SHP77 (cell line): ENCODE measurements at regions not wholly inside any gene's neighbourhood (a gene's known extent, or its start where the extent isn't known, plus 50 kb on each side); places are given as distances from the start of the nearest gene placed in this dataset.

ENCODE experiments used
- DNase-seq, 2 experiments: peaks; one replicate each; lab custom pipeline; 2025; lab: John Stamatoyannopoulos, UW

GRCh38 chr16:51430716-51431369 is 279.8 kb upstream of the SALL1 start:
- no peak for DNase-seq

DNA sequence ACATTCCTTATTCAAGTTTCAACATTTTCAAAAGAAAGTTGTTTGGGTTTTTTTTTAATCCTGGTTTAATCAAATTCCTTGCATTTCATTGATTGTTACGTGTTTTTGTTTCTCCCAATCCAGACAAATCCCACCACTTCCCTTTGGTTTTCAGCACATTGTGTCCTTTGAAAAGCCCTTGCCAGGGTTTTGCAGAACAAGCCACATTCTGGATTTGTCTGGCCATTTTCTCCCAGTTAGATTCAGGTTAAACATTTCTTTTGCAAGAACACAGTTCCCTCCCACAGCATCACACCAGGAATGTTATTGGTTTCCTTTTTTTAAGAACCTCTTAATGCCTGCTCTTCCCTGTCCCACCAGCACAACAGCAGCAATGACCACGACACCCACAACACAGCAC is 278.0 kb upstream of the SALL1 start:
- no peak for DNase-seq

- no peak for DNase-seq
These were observed 276.0 kb upstream of the SALL1 start for GRCh38 chr16:51427085-51427484.

- DNase-seq, result no peak
These were observed 275.2 kb upstream of the SALL1 start for GRCh38 chr16:51426276-51426675.

- DNase-seq, result no peak
These were observed 269.2 kb upstream of the SALL1 start for GRCh38 chr16:51420247-51420646.

- DNase-seq, result no peak
These were observed 268.7 kb upstream of the SALL1 start for GRCh38 chr16:51419768-51420167.

DNA sequence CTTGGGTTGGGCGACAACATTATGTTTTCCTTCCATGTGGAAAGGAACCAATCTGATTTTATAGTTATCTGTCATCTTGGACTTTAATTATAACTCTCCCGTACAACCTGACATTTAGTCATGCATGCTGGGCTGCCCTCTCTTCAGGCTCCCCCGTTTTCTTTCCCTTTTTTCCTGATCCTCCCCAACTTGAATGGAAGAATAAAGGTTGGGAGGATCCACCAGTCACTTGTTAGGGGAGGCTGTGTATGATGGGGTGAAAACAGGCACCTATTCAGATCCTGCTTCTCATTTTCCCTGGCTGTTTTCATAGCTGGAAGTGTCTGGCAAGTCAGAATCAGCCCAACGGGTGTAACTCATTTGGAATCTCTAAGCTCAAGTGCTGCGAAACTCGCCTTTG is 267.2 kb upstream of the SALL1 start:
- no peak for DNase-seq

GRCh38 chr16:51416926-51417325 is 265.9 kb upstream of the SALL1 start:
- no peak for DNase-seq

DNA sequence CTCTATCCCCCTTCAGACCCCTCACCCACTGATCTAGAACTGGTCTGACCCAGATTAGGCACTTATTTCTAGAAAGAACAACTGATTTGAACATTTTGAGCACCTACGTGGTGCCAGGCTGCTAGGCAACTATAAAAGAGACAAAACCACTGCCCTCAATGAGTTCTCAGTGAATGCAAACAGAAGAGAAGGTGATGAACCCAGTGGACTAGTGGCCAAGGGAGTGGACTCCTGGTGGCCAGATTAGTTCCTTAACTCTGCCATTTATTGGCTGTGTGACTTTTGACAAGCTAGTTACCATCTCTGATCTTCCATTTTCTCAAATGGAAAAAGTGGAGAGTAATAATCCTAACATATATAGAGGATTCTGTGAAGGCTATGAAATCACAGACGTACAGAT is 259.1 kb upstream of the SALL1 start:
- no peak for DNase-seq

- DNase-seq, result no peak
These were observed 258.1 kb upstream of the SALL1 start for GRCh38 chr16:51409001-51409675.

- DNase-seq, result no peak
These were observed 257.3 kb upstream of the SALL1 start for GRCh38 chr16:51408357-51408756.

DNA sequence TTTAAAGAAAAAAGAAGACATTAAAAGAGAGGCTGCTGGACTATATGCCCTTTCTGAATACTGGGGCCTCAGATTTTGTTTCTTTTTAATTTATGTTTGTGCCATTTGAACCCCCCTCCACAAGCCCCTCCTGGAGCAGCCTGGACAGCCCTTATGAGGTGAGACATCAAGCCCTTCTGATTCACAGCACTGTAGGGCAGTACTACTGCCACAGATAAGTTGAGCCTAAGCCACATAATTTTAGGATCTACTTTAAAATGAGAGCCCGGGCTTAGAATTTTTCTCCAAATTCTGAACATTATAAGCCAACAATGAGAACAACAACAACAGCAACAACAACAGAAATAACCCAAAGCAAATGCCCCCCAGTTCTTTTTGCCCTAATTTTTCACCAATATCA is 256.9 kb upstream of the SALL1 start:
- DNase-seq, result no peak

- no peak for DNase-seq
These were observed 256.1 kb upstream of the SALL1 start for GRCh38 chr16:51407199-51407598.

GRCh38 chr16:51405361-51405760 is 254.3 kb upstream of the SALL1 start:
- DNase-seq, result no peak

DNA sequence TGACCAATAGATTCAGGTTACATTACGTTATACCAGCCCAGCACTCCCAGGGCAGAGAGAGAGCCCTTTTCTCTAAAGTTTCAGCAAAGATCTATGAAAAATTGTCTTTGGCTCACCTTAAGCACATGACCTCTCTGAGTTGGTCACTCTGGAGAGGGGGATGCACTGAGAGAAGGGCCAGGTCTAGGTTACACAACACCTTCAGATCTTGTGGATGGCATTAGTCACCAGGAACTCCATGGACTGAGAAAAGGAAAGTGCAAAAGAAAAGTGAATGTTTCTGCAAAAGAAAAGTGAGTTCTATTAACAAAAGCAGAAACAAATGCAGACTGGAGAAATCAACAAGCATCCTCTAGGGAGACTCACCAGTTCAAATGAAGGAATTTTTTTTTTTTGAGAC is 253.3 kb upstream of the SALL1 start:
- DNase-seq, result no peak

DNA sequence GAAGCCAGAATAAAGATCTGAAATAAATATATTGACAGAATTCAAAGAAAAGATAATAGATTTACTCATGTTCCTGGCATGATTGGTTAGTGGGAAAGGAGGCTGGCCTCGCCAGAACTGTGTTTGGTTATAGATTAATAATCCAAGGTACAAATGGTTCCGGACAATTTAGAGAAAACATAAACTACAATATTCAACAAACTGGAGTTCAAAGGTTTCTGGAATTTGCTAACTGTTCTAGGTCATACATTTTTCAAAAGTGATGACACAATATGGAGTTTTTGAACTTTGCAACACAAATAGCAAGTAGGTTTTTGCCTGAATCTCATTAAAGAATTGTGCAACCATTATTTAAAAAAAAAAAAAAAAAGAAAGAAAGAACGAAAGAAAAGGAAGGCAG is 251.7 kb upstream of the SALL1 start:
- DNase-seq, result no peak

- no peak for DNase-seq
These were observed 251.2 kb upstream of the SALL1 start for GRCh38 chr16:51402298-51402697.

DNA sequence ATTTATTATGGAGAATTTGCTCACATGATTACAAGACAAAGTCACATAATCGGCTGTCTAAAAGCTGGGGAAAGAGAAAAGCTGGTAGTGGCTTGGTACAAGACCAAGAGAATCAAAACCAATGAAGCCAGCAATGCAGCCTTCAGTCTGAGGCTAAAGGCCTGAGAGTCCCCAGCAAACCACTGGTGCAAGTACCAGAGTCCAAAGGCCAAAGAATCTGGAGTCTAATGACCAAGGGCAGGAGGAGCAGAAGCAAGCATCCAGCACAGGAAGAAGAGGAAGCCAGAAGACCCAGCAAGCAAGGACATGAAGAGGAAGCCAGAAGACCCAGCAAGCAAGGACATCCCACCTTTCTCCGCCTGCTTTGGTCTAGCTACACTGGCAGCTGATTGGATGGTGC is 250.6 kb upstream of the SALL1 start:
- no peak for DNase-seq

- DNase-seq, result no peak
These were observed 249.0 kb upstream of the SALL1 start for GRCh38 chr16:51399908-51400670.

GRCh38 chr16:51394421-51394820 is 243.4 kb upstream of the SALL1 start:
- no peak for DNase-seq

GRCh38 chr16:51393381-51394005 is 242.4 kb upstream of the SALL1 start:
- no peak for DNase-seq

- DNase-seq, result no peak
These were observed 241.6 kb upstream of the SALL1 start for GRCh38 chr16:51392521-51393187.
